ENCODE measurements at regions not wholly inside any gene's neighbourhood (a gene's known extent, or its start where the extent isn't known, plus 50 kb on each side); places are given as distances from the start of the nearest gene placed in this dataset.
"Not testable (repeated sequence)": the region's sequence is repeated elsewhere in the genome, so short reads cannot be mapped to it uniquely, and the experiment has no call there.

DNA sequence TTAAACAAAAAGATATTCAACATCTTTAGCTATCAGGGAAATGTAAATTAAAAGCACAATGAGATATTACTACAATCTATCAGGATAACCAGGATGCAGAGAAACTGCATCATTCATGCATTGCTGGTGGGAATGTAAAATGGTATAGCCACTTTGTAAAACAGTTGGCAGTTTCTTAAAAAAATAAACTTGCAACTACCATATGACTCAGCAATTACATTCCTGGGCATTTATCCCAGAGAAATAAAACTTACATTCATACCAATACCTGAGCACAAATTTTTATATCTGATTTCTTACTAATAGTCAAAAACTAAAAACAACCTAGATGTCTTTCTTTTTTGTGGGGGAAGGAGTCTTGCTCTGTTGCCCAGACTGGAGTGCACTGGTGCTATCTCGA is 190.3 kb upstream of the TAB2 start:
- no peak for DNase-seq

DNA sequence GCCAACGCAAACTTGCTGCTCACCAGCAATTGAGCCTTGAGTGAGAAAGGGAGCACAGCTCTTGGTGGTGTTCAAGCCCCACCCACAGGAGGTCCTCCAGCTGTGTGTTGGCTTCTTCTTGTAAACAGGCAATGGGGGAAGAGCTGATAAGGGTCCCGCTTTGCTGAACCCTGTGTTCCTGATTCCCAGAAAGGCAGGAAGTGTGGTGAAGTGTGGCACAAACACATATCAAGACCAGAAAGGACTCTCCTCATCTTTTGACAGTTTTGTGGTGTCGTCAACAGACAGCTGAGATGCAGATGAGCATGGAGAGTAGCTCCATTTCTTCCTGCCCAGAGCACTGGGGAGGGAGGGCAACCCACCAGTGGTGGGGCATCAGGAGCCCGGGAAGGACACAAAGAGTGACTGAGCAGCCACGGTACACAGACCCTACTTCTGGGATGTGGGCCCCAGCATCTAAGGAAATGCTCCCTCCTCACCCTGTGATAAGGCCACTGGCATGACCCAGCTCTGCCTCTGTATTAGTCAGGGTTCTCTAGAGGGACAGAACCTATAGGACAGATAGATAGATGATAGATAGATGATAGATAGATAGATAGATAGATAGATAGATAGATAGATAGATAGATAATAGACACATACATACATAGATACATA is 188.9 kb upstream of the TAB2 start:
- DNase-seq: no peak

DNA sequence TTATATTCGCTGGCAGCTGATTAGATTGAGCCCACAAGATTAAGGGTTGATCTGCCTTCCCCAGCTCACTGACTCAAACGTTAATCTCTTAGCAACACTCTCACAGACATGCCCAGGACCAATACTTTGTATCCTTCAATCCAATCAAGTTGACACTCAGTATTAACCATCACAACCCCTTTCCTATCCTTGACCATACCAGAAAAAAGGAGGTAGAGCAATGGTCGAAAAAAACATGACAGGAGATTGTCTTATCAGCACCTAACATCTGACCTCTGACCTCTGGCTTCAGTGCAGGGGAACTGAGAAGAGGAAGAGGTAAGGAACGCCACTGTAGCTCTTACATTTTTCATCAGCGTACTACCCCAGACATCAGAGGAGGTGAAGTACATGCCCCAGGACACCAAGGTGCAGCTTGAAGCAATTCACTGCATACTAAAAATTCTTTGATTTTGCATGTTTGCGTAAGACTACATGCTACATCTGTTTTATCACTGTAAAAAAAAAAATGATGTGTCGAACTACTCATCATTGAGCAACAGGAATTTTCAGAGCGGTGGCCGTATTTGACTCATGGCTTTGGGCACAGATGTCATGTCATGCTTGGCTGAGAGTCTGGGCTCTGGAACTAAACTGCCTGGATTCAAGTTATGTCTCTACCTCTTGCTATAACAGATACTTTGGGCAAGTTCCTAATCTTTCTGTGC is 188.0 kb upstream of the TAB2 start:
- no peak for DNase-seq

DNA sequence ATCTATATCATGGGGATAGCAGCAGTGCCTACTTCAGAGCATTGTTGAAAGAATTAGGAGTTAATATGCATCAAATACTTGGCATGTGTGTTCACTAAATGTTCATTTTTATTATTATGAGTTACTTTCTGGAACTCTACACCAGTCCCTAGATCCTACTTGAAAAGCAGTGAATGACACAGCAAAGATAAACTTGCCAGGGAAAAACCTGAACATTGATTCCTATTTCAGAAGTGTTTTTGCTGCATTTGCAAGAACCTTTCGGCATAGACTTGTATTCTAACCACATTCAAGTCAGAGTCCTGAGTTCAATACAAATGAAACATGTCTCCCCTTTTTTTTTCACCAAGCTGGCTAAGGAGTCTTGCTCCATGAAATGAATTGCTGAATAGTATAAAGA is 187.4 kb upstream of the TAB2 start:
- no peak for DNase-seq

DNA sequence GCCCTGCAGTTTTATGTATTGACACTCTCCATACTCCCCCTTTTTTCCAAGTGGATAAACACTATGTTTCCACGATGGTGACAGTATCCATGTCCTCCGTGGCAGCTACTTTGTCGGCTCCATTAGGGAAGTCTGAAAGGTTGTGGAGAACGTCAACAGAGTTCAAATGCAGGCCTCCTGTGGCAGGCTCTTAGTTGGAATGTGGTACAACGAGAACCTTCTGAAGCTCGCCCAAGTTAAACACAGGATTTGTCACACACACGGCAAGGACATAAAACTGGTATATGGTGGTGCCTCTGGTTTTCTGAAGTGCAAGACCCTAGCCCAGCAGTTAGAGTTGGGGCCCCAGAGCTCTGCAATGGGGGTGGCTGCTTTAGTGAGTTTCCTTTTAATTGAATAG is 187.0 kb upstream of the TAB2 start:
- DNase-seq: no peak

DNA sequence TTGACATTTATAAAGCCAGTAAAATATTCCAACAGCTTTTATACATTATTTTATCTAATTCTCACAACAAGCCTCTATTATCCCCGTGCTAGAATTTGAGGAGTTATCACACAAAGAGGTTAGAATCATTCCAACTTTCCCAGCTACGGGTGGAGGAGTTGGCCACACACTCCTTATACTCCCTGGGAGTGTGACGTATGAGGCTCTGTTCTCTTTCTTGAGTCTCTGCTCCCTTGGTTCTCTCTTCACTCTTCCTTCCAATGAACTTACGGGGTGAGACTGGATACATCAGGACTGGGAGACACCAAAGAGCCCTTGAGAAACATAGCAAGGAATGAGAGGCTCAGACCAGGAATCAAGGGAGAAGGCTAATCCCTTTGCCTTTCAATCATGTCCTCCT is 185.6 kb upstream of the TAB2 start:
- DNase-seq: no peak

DNA sequence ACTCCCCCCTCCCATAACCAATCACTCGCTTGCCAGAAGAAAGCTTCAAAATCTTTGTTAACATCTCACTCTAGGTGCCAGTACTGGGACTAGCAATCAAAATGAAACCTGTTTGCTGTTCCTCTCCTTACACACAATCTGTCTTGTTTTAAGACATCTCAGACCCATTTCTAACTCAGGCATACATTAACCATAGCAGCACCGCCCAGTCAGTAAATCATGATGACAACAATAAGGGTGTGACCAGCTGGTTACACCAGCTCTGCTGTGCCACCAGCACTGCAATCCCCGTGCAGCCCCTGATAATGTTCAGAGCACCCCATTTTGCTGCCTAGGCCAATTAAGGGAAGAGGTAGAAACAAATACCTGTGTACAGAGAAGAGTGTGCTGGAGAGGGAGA is 185.2 kb upstream of the TAB2 start:
- no peak for DNase-seq

DNA sequence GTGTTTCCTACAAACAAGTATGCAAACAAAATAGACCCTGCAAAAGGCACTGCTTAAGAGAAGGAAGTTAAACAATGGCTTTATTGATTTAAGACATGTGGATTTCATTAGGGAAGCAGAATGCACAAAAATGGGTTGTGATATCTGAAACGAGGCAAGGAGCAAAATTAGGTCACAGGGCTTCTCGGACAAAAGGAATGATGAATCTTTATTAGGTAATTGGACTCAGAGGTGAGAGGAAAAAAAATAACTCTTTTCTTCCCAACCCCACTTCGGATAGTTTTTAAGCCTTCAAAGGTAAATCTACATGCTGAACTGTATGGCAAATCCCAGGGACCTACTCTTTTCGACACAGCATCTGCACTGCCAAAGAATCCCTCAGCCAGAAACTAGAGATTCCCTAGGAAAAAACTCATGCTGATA is 183.0 kb upstream of the TAB2 start:
- peak; percentile 27 for DNase-seq

DNA sequence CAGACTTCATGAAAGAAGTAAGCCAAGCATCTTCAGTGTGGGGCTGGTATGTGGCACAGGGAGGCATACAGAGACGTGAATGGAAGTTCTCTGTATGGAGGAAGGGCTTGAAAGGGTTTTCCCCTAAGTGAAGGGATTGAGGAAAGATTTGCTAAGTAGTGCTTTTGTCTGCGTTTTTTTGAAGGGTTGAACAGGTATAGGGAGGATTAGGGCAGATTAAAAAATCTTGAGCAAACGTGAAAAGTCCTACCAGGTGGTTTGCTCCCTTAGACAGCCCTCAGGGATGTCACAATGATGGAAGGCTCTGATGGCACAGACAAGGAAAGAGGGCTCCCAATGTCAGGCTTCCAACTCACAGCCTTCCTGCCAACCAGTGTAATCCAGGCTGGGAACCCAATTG is 181.7 kb upstream of the TAB2 start:
- no peak for DNase-seq

DNA sequence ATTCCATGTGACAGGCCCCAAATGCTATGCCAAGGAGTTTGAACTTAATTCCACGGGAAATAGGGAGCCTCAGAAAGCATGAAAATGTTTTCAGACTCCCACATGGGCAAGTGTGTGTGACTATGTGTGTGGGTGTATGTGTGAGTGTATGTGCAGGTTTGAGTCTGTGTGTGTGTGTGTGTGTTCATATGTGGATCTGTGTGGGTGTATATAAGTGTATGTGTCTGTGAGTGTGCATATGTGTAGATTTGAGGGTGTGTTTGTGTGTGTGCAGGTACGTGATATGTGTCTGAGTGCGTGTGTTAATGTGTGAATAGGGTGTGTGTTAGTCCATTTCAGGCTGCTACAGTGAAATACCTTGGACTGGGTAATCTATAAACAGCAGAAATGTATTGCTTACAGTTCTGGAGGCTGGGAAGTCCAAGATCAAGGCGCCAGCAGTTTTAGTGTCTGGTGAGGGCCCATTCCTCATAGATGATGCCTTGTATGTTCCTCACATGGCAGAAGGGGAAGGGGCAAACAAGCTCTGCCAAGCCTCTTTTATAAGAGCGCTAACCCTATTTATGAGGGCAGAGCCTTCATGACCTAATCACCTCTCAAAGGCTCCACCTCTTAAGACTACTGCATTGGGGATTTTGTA is 181.1 kb upstream of the TAB2 start:
- DNase-seq: no peak

DNA sequence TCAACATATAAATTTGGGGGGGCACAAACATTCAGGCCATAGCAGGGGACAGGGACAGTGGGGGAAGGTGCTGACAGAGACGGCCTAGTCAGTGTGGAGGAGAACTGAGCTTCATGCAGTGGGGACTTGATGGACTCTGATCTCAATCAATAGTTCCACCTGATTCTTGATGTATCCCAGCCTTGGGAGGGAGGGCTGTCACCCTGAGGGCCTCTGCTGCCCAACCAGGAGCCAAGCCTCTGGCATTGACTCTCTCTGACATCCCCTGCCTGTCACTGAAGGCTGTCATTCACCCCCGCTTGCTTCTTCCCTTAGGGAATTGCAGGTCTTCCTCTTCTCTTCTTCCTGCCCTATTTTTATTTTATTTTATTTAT is 180.6 kb upstream of the TAB2 start:
- no peak for DNase-seq

DNA sequence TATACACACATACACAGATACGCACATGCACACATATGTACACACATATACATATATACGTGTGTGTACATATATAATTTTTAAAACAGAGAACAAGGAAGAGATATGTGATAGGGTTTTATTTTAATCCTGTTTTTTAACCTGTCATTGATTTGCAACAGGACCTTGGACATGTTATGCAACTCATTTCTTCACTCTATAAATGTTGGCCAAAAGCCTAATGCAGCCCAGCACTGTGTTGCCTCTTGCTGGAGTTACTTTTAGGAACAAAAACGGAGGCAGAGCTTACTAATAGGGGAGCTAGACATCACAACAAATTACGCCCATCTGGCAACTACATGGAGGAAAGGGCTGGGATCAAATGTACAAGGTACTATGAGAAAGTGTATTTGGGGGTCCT is 179.9 kb upstream of the TAB2 start:
- no peak for DNase-seq

DNA sequence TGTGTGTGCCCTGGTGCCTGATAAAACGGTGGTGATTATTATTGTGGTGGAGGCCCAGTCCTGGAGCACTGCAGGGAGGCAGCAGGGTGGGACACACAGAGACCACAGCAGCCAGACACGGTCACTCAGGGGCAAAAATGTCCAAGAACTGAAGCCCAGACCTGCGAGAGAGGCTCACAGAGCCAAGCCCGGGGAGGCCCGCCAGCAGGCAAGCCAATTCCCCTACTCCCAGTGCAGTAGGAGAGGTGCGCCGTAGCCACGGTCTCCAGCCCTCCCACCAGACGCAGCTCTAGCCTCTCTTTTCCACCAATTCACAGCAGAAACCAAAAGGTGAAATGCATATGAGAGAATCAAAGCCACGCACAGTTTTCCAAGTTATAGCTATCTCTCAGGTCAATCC is 179.4 kb upstream of the TAB2 start:
- DNase-seq: no peak

DNA sequence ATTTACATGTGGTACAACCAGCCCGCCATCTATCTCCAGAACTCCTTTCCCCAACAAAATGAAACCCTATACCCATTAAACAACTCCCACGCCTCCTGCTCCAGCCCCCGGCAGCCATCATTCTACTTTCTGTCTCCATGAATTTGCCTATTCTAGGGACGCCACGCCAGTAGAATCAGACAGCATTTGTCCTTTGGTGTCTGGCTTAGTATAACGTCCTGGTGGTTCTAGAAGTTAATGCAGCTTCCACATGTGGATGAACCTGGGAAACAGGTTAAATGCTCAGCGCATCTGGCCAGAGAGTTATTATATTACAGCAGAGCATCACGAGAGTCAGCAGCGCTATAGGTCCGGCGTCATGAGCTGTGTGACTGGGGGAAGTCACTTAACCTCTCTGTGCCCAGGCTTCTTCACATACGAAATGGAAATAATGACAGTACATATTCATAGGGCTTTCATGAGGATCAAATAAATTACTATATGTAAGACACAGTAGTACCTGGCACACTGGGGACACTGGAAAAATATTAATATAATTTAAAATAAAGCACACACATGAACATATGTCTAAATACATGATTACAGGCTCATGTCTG is 178.7 kb upstream of the TAB2 start:
- DNase-seq: no peak

DNA sequence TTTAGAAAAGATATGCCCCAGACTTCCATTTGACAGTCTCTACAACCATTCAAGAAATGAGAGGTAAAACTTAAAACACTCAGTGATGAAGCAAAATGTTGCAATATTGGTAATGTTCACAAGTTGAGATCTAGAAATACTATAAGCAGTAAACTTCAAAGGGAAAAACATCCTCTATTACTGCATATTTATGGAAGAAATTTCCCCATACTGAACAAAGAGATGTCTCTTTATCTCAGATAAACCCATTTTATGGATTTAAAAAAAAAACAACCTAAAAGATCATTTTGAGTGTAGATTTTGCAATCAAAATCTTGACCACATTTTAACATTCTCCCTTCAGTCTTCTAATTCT is 177.8 kb upstream of the TAB2 start:
- no peak for DNase-seq

DNA sequence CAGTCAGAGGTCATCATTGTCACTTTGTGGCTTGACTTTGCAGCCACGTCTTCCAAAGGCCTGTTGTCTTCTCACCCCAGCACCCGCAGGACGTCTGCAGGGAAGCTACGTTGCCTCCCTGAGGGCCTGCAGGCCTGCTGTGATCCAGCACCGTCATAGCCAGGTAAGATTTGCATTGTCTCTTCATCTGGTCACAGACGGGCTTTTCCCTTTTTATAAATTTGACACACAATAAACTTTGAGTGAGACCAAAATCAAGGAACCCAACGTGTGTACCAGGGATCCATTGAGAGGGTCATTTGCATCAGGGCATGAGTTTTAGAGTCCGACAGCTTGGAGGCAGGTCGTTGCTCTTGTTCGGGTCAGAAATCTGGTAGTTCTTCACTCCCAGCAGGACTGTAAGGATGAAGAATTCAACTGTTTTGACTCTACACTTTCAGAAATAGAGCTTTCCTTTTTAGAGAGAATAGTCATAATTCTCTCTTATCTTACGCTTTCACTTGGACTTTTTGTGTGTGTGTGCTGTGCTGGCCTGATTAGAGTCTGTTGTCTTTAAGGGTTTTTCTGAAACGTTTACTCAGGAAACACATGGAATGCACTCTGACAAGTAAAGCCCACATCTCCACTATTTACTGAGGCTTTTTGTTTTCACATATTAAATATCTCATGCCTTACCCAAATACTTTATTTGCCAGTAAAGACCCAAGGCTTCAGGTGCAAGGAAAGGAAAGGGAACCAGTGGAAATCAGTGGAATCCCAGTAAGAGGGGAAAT is 177.2 kb upstream of the TAB2 start:
- no peak for DNase-seq

DNA sequence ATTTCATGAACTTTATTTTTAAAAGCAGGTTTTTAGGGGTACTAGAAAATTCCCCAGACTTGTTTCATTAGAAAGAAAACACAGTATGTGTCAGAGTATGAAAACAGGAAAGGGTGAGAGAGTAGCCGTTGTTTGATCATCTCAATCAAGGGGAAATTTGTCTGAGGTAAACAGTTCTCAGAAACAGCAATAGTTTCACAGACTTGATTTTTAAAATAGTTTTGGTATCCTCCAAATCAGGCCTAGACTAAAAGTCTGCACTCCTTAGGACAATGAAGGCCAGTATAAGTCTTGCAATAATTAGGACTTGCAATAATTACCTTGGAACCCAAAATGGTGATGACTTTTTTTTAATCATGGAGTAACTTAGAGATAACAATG is 176.6 kb upstream of the TAB2 start:
- DNase-seq: no peak

DNA sequence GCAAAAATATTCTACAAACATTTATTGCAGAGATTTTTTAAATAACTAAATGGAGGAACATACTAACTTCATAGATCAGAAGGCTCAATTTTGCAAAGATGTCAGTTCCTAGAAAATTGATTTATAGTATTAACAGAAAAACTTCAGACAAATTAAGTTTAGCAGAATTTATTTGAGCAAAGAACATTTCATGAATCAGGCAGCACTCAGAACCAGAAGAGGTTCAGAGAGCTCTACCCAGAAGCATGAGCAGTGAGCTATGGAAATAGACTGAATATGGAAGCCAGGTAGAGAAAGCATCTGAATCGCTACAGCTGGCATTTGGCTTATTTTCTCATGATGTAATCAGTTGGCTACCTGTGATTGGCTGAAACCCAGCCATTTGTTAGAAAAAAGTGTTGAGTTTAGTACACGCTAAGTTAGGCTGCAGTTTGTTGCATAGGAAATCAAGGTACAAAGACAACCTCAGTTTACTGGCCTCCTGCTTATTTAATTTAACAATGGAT is 174.5 kb upstream of the TAB2 start:
- no peak for DNase-seq

DNA sequence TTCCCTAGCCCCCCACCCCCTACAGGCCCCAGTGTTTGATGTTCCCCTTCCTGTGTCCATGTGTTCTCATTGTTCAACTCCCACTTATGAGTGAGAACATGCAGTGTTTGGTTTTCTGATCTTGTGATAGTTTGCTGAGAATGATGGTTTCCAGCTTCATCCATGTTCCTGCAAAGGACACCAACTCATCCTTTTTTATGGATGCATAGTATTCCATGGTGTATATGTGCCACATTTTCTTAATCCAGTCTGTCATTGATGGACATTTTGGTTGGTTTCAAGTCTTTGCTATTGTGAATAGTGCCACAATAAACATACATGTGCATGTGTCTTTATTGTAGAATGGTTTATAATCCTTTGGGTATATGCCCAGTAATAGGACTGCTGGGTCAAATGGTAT is 171.7 kb upstream of the TAB2 start:
- DNase-seq: not testable (repeated sequence)

DNA sequence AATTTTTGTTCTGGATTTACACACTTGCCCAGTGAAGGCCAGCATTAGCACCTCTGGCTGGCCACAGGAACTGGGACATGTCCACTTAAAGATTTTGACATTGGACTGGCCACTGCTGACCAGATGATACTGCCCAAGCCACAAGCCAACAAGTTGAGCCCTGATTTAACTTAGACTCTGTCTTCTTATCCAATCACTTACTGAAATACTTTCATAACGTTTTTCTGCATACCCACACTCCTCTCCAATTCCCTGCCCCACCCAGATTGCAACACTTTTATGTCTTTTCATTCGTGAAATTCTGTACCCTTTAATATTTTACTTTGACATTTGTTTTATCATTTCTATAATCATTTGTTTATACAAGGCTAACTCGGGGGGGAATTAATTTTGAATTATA is 170.3 kb upstream of the TAB2 start:
- DNase-seq: no peak

DNA sequence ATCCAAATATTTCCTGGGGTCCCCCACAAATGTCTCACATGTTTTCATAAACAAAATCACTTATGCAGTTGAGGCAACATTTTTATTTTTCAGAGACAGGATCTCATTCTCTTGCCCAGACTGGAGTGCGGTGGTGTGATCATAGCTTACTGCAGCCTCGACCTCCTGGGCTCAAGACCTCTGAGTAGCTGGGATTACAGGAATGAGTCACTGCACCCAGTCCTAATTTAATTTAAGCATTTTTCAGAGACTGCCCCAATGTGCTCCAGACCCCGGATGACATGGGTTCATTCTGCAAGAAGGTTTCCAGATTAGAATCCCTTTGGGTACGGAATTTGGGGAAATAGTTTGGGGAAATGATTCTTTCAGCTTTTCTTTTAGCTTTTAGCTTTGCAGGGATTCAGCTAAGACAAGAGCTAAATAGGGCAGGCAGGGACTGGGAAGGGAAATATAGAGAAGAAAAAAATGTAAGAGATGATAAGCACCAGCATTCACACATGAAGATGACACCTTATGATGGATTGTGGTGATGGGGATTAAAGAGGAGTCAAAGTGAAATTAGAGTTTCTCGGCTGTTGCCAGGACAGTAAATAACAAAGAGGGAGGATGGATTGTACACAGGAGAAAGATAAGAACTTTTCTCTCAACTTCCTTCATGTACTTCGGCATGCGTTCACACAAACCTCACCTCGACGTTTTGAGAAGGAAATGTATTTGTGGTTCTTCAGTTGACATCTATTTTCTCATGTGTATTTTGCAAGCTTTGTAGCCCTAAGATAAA is 169.4 kb upstream of the TAB2 start:
- DNase-seq: no peak

DNA sequence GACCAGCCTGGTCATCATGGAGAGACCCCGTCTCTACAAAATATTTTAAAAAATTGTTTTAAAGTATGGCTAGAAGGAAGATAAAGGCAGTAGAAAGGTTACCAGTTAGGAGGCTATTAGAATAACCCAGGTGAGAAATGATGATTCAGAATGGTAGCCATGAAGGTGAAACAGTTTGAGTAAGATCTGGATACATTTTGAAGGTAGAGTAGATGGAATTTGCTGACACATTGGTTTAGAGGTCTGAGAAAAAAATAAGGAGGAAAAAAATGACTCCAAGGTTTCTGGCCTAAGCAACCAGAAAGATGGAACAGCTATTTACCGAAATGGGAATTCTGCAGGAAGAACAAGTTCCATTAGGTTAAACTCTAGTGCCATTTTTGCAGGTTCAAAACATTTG is 167.9 kb upstream of the TAB2 start:
- no peak for DNase-seq

DNA sequence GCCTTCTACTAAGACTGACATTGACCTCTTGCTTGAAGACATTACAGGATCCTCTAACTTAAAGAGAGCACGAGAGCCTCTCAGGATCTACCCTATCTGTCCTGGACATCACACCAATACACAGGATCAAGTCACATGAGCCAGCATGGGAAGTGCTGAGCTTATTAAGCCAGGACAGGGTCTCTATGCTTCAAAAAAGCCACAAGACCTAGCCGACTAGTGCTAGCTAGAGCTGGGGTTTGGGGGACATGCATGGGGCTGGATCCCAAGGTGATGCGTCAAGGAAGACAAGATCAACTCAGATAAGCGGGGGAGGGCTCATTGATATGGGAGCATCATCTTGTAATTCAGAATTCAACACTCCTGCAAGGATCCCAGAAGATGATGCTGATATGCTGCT is 167.2 kb upstream of the TAB2 start:
- DNase-seq: no peak
